SKM-1 treated with dmso at 0.1 percent for 144 hours (cell line): ENCODE measurements at regions not wholly inside any gene's neighbourhood (a gene's known extent, or its start where the extent isn't known, plus 50 kb on each side); places are given as distances from the start of the nearest gene placed in this dataset.

Experiments
- DNase-seq: peaks from one replicate; lab custom pipeline; 2025; ENCODE audit not compliant: unreplicated experiment; lab: John Stamatoyannopoulos, UW

GRCh38 chr12:128150961-128151360 lies 116.0 kb upstream of the TMEM132C start:
- DNase-seq, result no peak

- DNase-seq, result no peak
Observed at GRCh38 chr12:128155571-128155970, 111.4 kb upstream of the TMEM132C start.

- DNase-seq, result no peak
Observed at GRCh38 chr12:128163086-128163485, 103.9 kb upstream of the TMEM132C start.

GRCh38 chr12:128164533-128164932 lies 102.4 kb upstream of the TMEM132C start:
- no peak for DNase-seq

- DNase-seq, result no peak
Observed at GRCh38 chr12:128165387-128165786, 101.6 kb upstream of the TMEM132C start.

GRCh38 chr12:128168273-128168672 lies 98.7 kb upstream of the TMEM132C start:
- DNase-seq, result no peak

GRCh38 chr12:128170181-128170580 lies 96.8 kb upstream of the TMEM132C start:
- DNase-seq, result no peak

GRCh38 chr12:128178565-128178964 lies 88.4 kb upstream of the TMEM132C start:
- DNase-seq, result no peak

GRCh38 chr12:128178966-128179365 lies 88.0 kb upstream of the TMEM132C start:
- DNase-seq, result no peak

- no peak for DNase-seq
Observed at GRCh38 chr12:128180166-128180565, 86.8 kb upstream of the TMEM132C start.

- DNase-seq, result no peak
Observed at GRCh38 chr12:128190052-128190451, 76.9 kb upstream of the TMEM132C start.

- DNase-seq, result no peak
Observed at GRCh38 chr12:128190614-128191013, 76.4 kb upstream of the TMEM132C start.

- no peak for DNase-seq
Observed at GRCh38 chr12:128191380-128191779, 75.6 kb upstream of the TMEM132C start.

- no peak for DNase-seq
Observed at GRCh38 chr12:128204711-128205110, 62.3 kb upstream of the TMEM132C start.

GRCh38 chr12:128205145-128205544 lies 61.8 kb upstream of the TMEM132C start:
- no peak for DNase-seq

- no peak for DNase-seq
Observed at GRCh38 chr12:128205758-128206157, 61.2 kb upstream of the TMEM132C start.
